Inflammatory macrophage (primary cell): ENCODE measurements at regions not wholly inside any gene's neighbourhood (a gene's known extent, or its start where the extent isn't known, plus 50 kb on each side); places are given as distances from the start of the nearest gene placed in this dataset.
A peak's percentile ranks its signal among the peaks of the same experiment; 100 is the strongest.
"Not testable (repeated sequence)": the region's sequence is repeated elsewhere in the genome, so short reads cannot be mapped to it uniquely, and the experiment has no call there.

Experiments
- DNase-seq, 2 donors: peaks; one replicate each; pipeline ENCODE4 v3.0.0-alpha.2; 2020 to 2022

GRCh38 chr2:19098467-19099160 is 259.8 kb downstream of the OSR1 start:
- no peak for DNase-seq

DNA sequence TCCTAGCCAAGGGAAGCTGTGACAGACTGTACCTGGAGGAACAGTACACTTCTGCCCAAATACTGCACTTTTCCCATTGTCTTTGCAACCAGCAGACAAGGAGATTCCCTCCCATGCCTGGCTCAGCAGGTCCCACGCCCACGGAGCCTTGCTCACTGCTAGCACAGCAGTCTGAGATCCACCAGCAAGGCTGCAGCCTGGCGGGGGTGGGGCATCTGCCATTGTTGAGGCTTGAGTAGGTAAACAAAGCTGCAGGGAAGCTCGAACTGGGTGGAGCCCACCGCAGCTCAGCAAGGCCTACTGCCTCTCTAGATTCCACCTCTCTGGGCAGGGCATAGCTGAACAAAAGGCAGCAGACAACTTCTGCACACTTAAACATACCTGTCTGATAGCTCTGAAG is 268.9 kb downstream of the OSR1 start:
- not testable (repeated sequence) for DNase-seq

GRCh38 chr2:19086231-19086651 is 272.2 kb downstream of the OSR1 start:
- DNase-seq, result no peak

GRCh38 chr2:19078709-19079108 is 279.7 kb downstream of the OSR1 start:
- no peak for DNase-seq

GRCh38 chr2:19073522-19073921 is 284.9 kb downstream of the OSR1 start:
- no peak for DNase-seq

GRCh38 chr2:19072161-19072560 is 286.3 kb downstream of the OSR1 start:
- DNase-seq, result no peak

- DNase-seq, result no peak
Observed at GRCh38 chr2:19070886-19071285, 287.5 kb downstream of the OSR1 start.

DNA sequence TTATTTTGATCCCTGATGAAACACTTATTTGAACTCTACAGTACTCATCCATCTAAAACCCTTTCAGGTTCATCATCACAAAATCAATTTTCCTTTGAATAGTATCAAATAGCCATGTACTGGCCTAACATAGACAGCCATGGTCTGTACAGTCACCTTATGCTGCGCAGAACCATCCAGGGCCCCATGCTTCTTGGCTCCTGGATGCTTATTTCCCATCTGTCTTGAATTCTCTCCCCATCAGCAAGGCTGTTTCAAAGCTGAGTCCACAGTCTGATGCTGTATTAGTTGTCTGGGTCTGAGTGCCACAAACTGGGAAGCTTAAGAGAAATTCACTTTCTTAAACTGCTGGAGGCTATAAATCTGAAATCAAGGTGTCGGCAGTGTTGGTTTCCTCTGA is 290.2 kb downstream of the OSR1 start:
- DNase-seq, result no peak

- no peak for DNase-seq
Observed at GRCh38 chr2:19062370-19062769, 296.1 kb downstream of the OSR1 start.

GRCh38 chr2:19059076-19059475 is 299.3 kb downstream of the OSR1 start:
- DNase-seq, result no peak

GRCh38 chr2:19051203-19051831 is 307.1 kb downstream of the OSR1 start:
- DNase-seq, result no peak

DNA sequence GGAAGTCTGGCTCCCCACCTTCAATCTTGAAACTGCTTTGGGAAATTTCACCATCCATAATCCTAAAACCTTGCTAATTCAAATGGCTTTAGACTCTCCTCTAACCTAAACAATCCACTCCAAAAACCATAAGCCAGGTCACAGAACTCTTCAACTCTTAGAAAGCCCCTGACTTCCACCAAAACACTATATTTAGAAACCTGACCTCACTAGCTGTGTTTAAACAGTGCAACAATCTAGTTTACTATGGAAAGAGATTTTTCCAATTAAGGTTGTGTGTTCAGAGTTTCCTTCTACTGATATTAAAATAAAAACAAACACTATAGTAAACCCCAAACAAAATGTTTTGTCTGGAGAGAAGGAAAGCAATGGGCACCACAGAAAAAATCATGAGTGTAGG is 308.1 kb downstream of the OSR1 start:
- DNase-seq, result no peak

GRCh38 chr2:19048593-19049266 is 309.7 kb downstream of the OSR1 start:
- DNase-seq, result no peak

DNA sequence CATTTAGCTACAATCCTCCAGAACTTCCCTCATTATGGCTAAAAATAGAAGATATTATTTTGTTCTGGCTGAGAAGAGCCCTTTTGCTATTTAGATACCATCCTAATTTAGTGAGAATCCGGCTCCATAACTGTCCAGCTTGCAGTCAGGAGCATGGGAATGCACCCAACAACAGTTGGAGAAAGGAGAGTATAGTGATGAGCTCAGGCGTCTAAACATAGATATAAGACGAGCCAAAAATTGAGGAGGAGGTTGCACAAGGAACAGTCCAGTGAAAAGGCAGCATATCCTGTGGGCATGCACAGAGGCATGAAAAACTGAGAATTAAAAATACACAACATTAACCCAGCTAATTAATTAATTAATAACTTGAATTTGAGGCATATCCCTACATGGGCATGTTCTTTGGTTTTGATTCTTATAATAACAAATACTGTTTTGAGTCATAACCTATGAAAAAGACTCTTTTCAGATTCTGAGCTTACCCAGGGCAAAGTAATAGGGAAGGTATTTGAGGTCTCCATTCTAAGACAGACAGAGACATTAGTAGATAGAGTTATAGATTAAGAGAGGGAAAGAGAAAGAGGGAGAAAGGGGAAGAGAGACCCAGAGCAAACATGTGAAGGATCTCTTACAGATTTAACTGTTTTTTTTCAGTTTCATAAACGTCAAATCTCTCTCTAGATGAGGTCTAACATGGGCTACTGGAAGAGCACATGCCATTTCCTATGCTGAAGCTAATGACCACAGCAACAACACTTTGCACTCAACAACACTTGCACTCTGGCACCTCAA is 311.2 kb downstream of the OSR1 start:
- DNase-seq, result no peak

DNA sequence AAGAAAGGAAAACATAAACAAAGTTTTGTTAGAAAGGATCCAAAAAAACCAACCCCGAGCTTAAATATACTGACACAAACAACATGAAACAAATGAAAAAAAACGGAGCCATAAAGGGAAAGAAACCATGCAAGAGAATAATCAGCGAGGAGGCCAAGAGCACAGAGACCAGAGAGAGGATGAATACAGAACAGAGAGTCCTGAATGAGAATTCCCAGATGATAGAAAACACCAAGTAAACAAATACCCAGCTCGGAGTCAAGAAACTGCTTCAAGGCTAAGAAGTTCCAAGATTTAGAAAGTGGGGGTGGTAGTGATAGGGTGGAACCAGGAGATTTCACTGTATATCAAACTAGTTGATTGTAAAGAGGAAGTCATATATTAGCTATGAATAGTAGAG is 313.3 kb downstream of the OSR1 start:
- DNase-seq, result no peak

- DNase-seq, result no peak
Observed at GRCh38 chr2:19043893-19044292, 314.5 kb downstream of the OSR1 start.

DNA sequence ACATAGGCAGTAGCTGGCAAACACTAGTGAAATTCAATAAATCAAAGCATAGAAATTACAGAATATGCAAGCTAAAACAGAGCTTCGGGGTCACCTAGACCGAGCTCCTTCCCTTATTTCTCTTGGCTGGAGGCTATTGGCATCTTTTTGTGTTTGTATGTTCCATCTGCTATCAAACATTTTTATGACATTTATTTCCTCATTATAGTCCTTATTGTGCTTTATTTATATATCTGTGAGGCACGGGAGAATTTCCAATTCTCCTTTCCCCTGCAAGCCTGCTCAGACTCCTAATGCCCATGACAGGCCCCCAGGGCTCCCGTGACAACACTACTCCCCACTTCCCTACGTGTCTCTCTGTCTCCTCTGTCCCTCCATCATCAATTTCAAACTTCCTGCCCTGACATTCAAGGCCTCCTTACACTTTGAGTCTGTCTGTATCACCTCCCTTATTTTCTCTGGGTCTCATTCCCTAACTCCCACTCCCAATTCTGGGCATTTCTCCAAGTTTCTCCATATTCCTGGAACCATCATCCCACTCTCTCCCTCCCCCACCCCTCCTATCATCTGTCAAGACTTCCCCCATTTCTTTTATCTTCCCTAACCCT is 316.9 kb downstream of the OSR1 start:
- DNase-seq, result no peak

GRCh38 chr2:19038071-19039015 is 320.1 kb downstream of the OSR1 start:
- peak in 1 of 2 donors; percentile 24 for DNase-seq

DNA sequence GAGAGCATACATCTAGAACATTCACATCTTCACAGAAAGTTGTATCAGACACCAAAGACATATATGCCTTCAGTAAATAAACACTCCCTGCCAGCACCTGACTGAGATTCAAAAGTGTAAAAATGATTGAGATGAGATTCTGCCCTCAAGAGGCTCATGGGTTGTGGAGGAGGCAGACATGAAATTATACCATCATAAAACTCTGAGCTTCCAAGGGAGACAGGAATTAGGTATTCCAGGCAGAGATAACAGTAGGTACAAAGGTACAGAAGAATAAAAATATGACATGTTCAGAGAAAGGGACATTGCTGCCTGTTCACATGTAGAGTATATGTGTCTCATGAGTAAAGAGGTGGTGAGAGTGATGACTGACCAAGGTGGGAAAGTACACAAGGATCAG is 322.3 kb downstream of the OSR1 start:
- DNase-seq, result no peak

DNA sequence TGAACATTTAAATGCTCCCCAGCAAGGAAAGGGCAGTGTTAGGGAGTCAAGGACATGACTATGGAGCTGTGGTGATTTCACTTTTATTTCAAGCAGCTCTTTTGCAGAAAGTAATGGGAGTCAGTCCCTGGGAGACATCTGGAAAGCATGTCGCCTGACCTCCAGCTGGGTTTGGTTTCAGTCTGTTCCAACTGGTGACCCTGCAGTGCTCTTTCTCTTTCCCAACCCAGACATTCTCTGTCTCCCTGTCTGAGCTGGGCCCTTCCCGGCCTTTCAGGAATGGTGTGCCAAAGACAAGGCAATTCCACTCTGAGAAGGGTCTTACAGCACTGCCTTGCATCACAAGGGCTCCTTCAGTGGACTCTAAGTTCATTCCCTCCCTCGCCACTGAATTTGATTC is 323.2 kb downstream of the OSR1 start:
- DNase-seq, result no peak

DNA sequence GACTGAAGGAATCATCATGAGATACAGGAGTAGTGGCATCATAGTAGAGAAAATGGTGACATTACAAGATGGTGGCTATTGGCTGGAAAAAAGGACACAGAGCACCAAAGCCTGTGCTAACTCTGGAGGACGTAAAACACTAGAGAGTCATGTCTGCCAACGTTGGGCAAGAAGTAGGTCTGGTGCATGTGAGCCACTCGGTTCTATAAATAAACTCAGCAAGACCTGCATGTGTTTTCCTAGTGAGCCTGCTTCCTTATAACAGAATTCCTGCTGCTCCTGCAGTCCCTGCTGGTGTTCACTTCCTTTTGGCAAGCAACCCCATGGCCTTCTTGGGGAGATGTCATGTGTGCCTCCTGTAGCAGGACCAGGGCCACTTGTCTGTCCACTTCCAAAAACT is 325.2 kb downstream of the OSR1 start:
- no peak for DNase-seq

DNA sequence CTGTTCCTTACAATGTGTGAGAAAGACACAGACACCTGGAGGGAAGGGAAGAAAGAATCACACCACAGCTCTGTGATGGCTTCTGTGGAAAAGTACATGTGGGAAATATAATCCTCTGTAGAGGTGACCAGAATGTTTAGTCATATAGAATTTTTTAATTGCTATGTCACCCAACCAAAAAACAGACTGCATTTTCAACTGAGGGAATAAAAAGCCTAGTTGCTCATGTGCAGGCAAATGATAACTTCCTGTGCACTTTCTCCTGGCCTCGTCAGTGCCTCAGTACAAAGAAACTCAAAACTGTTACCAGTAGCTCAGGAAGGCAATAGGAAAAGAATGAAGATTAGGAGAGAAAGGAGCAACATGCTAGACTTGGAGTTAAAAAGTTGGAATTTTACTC is 326.8 kb downstream of the OSR1 start:
- DNase-seq, result no peak
